ENCODE measurements at regions not wholly inside any gene's neighbourhood (a gene's known extent, or its start where the extent isn't known, plus 50 kb on each side); places are given as distances from the start of the nearest gene placed in this dataset.
"Not testable (repeated sequence)": the region's sequence is repeated elsewhere in the genome, so short reads cannot be mapped to it uniquely, and the experiment has no call there.

DNA sequence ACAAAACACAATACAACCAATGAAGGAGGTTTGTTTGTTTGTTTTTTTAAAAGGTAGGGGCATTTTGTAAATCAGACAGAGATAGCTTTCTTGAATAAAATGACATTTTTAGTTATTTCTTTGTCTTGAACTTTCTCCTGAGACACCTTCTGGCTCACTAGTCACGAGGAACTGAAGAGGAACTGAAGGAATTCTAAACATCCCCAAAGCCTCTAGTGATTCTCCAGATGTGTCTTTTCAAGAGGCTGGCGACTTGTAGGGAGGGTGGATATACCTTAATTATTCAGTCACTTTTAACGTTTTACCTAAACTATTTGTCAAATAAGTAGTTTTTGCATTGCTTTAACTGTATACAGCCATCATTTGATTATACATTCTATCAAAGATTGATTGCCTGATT is 211.2 kb upstream of the LRIG3 start:
- no peak for DNase-seq

- DNase-seq: no peak
Observed at GRCh38 chr12:59122784-59123183, 202.5 kb upstream of the LRIG3 start.

DNA sequence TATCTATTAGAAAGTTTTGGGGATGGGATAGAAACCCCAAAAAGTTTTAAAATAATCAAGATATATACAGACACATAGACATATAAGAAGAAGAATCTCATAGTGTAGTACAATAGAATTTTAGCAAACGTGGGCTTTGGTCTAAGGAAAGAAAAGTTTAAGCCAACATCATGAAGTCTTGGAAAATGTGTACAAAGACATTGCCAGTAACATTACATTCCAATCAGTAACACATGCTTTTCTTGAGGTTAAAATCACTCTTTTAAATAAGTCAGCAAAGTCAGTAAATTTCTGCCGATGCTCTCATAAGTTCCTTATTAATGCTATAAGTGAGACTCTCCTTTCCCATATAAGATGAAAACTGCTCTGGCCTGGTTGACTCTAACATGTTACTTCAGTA is 201.1 kb upstream of the LRIG3 start:
- no peak for DNase-seq

GRCh38 chr12:59119676-59120075 is 199.4 kb upstream of the LRIG3 start:
- DNase-seq: no peak

DNA sequence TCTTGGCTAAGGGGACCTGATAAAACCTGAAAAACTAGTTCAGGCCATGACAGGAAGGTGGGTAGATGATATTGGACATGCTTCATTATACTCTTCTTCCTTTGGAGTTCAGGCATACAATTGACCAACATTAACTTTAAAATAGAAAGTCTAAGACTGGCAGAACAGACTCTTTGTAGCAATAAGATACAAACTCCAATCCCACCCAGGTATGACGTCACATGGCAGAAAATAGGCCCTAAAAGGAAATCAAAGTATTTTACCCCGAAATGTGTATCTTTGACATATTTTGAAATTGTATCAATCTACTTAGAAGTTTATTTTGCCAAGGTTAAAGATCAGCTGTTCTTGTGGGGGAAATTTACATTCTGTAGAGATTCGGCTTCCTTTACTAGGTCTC is 198.1 kb upstream of the LRIG3 start:
- DNase-seq: no peak

DNA sequence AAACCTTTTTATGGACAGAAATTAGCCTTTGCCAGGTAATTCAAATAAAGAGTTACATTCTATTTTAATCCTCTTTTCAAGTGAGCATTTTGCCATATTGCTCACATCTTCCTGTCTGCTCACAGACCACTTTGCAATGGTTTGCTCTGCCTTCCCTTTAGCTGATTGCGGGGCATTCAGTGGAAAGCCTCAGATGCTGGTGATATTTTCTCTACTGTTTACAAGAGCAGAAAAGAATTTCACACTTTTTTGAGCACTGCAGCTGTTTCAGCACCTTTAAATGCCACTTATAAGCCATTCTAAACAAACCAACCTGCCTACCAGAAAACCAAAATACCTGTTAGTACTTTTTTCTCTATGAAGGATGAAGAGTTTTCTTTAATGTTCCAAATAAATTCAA is 195.7 kb upstream of the LRIG3 start:
- DNase-seq: no peak

- no peak for DNase-seq
Observed at GRCh38 chr12:59115526-59115925, 195.2 kb upstream of the LRIG3 start.

DNA sequence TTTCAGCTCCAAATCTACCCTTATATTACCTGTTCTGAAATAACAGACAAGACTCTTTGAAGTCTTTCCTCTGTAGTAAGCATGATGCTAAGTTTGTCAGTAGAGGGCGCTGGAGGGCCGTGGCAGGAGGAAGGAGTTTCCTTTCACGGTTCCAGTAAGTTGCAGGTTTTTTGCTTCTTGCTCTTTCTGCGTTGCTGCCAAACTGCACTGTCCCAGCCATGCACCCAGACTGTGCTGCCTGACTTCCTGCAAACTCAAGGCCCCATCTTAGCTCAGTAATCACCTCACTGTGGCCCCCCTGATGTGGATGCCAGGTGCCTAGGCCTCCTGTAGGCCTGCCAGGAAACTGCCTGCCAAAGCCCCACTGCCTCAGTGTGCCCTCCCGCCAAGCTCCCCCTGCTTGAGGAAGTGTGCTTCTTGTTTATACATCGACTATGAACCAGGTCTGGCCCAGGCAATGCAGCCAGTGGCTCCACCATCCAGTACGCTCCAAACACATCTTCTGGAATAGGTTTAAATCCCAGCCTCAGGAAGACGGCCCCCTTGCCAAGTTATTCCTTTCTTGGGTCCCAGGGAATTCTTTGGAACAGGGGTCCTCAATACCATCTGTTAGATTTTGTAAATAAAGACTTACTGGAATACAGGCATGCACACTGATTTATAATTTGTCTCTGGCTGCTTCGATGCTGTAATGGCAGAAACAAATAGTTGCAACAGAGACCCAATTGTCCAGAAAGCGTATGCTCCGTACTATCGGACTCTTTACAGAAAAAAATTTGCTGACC is 193.7 kb upstream of the LRIG3 start:
- DNase-seq: peak; percentile 60

GRCh38 chr12:59111851-59112250 is 191.5 kb upstream of the LRIG3 start:
- no peak for DNase-seq

DNA sequence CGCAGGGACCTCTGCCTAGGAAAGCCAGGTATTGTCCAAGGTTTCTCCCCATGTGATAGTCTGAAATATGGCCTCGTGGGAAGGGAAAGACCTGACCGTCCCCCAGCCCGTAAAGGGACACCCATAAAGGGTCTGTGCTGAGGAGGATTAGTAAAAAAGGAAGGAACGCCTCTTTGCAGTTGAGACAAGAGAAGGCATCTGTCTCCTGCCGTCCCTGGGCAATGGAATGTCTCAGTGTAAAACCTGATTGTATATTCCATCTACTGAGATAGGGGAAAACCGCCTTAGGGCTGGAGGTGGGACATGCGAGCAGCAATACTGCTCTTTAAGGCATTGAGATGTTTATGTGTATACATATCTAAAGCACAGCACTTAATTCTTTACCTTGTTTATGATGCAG is 188.2 kb upstream of the LRIG3 start:
- not testable (repeated sequence) for DNase-seq

DNA sequence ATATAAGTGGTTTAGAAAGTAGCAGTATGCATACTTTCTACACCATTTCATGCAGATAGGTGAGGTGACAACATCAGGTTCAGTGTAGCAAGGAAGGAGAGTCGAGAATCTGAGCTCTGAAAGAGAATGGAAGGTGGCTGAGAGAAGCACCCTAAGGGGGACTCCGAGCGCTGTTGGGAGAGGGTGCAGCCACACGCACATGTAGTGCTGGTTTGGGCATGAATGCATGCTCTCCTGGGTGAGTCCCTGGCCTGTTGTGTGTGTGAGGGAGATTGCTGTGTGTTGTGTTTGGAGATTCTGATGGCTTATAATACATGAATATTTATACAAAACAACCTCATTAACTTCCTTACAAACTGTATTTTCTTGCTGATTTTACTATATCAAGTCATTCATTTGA is 180.3 kb upstream of the LRIG3 start:
- no peak for DNase-seq

DNA sequence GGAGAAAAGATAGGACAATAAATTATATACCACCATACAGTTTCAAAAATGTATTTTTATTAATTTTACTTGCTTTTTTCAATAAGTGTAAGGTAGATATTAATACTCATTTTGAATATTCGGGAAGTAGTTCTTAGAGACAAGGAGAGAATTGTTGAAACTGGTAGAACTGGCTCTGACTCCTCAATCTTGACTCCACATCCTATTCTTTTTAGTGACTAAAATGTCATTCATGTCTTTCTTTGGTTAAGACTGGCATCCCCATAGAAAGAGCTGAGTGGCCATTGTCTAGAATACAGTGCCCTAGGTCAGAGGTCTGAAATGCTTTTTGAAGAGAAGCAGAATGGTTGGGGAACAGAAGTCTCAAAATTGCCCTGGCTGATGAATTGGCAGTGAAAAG is 177.6 kb upstream of the LRIG3 start:
- no peak for DNase-seq

- DNase-seq: no peak
Observed at GRCh38 chr12:59096246-59096645, 175.9 kb upstream of the LRIG3 start.

DNA sequence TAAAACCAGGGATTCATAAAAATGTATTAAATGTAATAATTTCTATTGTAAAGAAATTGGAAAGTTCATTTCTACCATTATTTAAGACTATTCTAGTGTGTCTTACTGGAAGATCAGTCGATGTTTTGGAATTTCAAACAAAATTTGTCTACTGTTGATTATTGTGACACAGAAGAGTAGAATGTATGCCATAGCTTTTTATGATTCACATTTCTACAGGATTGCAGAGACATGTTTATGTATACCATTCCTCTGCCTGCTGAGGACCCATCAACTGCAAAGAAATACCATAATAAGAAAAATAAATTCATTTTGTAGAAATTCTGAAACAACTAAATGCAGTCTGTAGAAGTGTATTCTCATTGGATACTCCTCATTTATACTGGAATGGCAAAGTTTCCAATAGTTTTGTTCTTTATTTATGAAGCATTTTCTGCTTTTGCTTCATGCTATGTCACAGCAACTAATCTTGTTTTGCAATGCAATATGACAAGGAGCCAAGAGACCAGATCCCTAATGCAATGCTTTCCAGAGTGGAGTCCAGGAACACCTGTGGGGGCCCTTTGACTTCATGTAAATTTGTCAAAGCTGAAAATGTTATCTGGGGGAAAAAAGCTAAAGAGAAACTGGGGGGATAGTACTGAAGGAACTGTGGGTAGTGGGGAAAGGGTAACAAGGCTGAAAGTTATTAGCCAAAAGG is 172.9 kb upstream of the LRIG3 start:
- DNase-seq: no peak

GRCh38 chr12:59088673-59089072 is 168.4 kb upstream of the LRIG3 start:
- no peak for DNase-seq

GRCh38 chr12:59087691-59088090 is 167.4 kb upstream of the LRIG3 start:
- no peak for DNase-seq

GRCh38 chr12:59087077-59087673 is 166.9 kb upstream of the LRIG3 start:
- DNase-seq: no peak

GRCh38 chr12:59086126-59086525 is 165.8 kb upstream of the LRIG3 start:
- peak; percentile 85 for DNase-seq

- no peak for DNase-seq
Observed at GRCh38 chr12:59085690-59086089, 165.4 kb upstream of the LRIG3 start.

GRCh38 chr12:59084511-59085375 is 164.4 kb upstream of the LRIG3 start:
- no peak for DNase-seq

DNA sequence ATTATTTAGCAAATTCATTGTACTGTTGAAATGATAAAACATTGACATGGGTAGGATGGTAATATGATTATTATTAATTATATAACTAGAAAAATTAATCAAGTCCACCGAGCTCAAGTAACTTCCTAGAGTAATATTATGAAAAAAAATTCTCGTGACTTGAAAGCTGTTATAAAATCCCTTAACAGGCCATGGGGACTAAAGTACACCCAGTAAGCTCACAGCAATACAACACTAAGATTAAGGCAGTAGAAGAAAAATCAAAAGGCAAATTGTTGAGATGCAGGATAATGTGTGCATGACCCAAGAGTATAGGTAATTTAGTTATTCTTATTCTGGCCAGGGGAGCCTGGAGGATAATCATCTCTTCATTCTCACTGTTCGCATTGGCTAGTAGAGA is 162.6 kb upstream of the LRIG3 start:
- no peak for DNase-seq

GRCh38 chr12:59080101-59080500 is 159.8 kb upstream of the LRIG3 start:
- DNase-seq: no peak

GRCh38 chr12:59079472-59079871 is 159.2 kb upstream of the LRIG3 start:
- no peak for DNase-seq
